HL-60 (cell line): ENCODE measurements at regions not wholly inside any gene's neighbourhood (a gene's known extent, or its start where the extent isn't known, plus 50 kb on each side); places are given as distances from the start of the nearest gene placed in this dataset.

Source experiments
- DNase-seq, 2 experiments: peaks; one replicate each; pipeline ENCODE4 v3.0.0-alpha.2; 2010 to 2020; ENCODE audit warnings: low read depth in 1 of 2, low spot score in 1 of 2
- H3K27ac ChIP-seq: fragments of 250-450 bp; sonication (Bioruptor Pico); replicated peaks from 2 replicates; pipeline ENCODE4 v1.5.1; 2020; ENCODE audit warnings: mild to moderate bottlenecking, moderate library complexity
- H3K27me3 ChIP-seq: fragments of 250-450 bp; sonication (Bioruptor Pico); 2 replicates; pipeline ENCODE4 v1.5.1; 2021; ENCODE audit warnings: mild to moderate bottlenecking, moderate library complexity; ENCODE audit not compliant: insufficient read depth, poor library complexity, severe bottlenecking
- H3K4me3 ChIP-seq: replicated peaks from 2 replicates; pipeline ENCODE4 v1.5.1; 2011; ENCODE audit warnings: mild to moderate bottlenecking, control low read depth, low read length; ENCODE audit not compliant: insufficient read depth
- CTCF ChIP-seq: IDR thresholded peaks from one replicate; pipeline ENCODE4 v1.5.1; 2011; ENCODE audit warnings: low read length, control low read depth, inconsistent platforms; ENCODE audit not compliant: insufficient read depth
- GABPA ChIP-seq: IDR thresholded peaks from 2 replicates; pipeline ENCODE4 v1.6.1; 2012; ENCODE audit warnings: low read depth
- POLR2AphosphoS5 ChIP-seq: IDR thresholded peaks from 2 replicates; pipeline ENCODE4 v1.6.1; 2012; ENCODE audit warnings: low read depth
- SPI1 ChIP-seq: IDR thresholded peaks from 2 replicates; pipeline ENCODE4 v1.6.1; 2012; ENCODE audit warnings: low read depth, mild to moderate bottlenecking, borderline replicate concordance
- TF ChIP-seq, protein P1 (sequence below): IDR thresholded peaks from 2 replicates; pipeline ENCODE4 v1.6.1; 2012; ENCODE audit warnings: low read depth; ENCODE audit not compliant: insufficient replicate concordance

GRCh38 chr2:181241366-181241765 lies 215.8 kb upstream of the ITGA4 start:
- DNase-seq, result no peak
- no peak for TF ChIP-seq SPI1
- no peak for TF ChIP-seq CTCF
- TF ChIP-seq, protein P1, sequence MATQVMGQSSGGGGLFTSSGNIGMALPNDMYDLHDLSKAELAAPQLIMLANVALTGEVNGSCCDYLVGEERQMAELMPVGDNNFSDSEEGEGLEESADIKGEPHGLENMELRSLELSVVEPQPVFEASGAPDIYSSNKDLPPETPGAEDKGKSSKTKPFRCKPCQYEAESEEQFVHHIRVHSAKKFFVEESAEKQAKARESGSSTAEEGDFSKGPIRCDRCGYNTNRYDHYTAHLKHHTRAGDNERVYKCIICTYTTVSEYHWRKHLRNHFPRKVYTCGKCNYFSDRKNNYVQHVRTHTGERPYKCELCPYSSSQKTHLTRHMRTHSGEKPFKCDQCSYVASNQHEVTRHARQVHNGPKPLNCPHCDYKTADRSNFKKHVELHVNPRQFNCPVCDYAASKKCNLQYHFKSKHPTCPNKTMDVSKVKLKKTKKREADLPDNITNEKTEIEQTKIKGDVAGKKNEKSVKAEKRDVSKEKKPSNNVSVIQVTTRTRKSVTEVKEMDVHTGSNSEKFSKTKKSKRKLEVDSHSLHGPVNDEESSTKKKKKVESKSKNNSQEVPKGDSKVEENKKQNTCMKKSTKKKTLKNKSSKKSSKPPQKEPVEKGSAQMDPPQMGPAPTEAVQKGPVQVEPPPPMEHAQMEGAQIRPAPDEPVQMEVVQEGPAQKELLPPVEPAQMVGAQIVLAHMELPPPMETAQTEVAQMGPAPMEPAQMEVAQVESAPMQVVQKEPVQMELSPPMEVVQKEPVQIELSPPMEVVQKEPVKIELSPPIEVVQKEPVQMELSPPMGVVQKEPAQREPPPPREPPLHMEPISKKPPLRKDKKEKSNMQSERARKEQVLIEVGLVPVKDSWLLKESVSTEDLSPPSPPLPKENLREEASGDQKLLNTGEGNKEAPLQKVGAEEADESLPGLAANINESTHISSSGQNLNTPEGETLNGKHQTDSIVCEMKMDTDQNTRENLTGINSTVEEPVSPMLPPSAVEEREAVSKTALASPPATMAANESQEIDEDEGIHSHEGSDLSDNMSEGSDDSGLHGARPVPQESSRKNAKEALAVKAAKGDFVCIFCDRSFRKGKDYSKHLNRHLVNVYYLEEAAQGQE, result no peak
- no peak for TF ChIP-seq POLR2AphosphoS5
- TF ChIP-seq GABPA, result no peak
- Histone ChIP-seq H3K27ac (no peak overlapping the region), H3K4me3 (no peak overlapping the region), H3K27me3 (no peaks in the 10 kb centered on the region)

- no peak for DNase-seq
- Histone ChIP-seq H3K27me3 (no peaks in the 10 kb centered on the region), H3K4me3 (no peak overlapping the region), H3K27ac (no peak overlapping the region)
- no peak for TF ChIP-seq GABPA
- TF ChIP-seq CTCF, result no peak
These were observed 215.4 kb upstream of the ITGA4 start for GRCh38 chr2:181241797-181242196.

- Histone ChIP-seq H3K27ac (no peak overlapping the region), H3K27me3 (no peaks in the 10 kb centered on the region), H3K4me3 (no peak overlapping the region)
- DNase-seq, result no peak
- TF ChIP-seq, protein P1, result no peak
- no peak for TF ChIP-seq GABPA
- TF ChIP-seq CTCF, result no peak
These were observed 214.9 kb upstream of the ITGA4 start for GRCh38 chr2:181242262-181242661.

GRCh38 chr2:181243319-181243718 lies 213.9 kb upstream of the ITGA4 start:
- DNase-seq, result no peak
- Histone ChIP-seq H3K27me3 (no peaks in the 10 kb centered on the region), H3K27ac (no peak overlapping the region), H3K4me3 (no peak overlapping the region)
- TF ChIP-seq, protein P1, result no peak
- TF ChIP-seq CTCF (no peak), POLR2AphosphoS5 (no peak), SPI1 (no peak), GABPA (no peak)
